ENCODE measurements at regions not wholly inside any gene's neighbourhood (a gene's known extent, or its start where the extent isn't known, plus 50 kb on each side); places are given as distances from the start of the nearest gene placed in this dataset.

GRCh38 chr5:124276166-124276565 lies 470.3 kb downstream of the ZNF608 start:
- no peak for TF ChIP-seq TFAP4 (CRISPR knock-in tag; IDR thresholded peaks at IDR 0.05; ENCODE audit: borderline replicate concordance)
- no peak for TF ChIP-seq CTCF (IDR thresholded peaks at IDR 0.05 in 2 of 3, conservative IDR thresholded peaks at IDR 0.05 in 1 of 3; ENCODE audit: insufficient read depth in 2 of 3, low read depth in 1 of 3, low read length in 3 of 3)
- no peak for TF ChIP-seq ZNF121 (CRISPR knock-in tag; conservative IDR thresholded peaks at IDR 0.05)

All from K562 (cell line).